ENCODE measurements at regions not wholly inside any gene's neighbourhood (a gene's known extent, or its start where the extent isn't known, plus 50 kb on each side); places are given as distances from the start of the nearest gene placed in this dataset.

DNA sequence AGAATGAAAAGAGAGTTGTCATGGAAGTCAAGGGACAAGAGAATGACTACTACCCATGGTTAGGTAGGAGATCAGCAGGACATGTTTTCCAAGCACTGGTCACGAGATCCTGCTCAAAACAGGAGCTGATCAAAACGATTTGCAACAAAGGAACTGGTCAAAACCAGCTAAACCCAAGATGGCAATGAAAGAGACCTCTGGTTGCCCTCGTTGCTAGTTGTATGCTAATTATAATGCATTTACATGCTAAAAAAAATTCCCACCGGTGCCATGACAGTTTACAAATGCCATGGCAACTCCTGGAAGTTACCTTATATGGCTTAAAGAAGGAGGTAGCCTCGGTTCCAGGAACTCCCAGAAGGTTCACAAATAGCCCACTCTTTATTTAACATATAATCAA lies 95.0 kb upstream of the OTX2 start:
- no peaks in the 10 kb centered on the region for H3K4me1 ChIP-seq (ENCODE audit: insufficient read depth)
- DNase-seq (ENCODE audit: low spot score): no peak
- H3K4me3 ChIP-seq: no peak overlapping the region
- H3K27ac ChIP-seq: no peak overlapping the region
- no peaks in the 10 kb centered on the region for H4K20me1 ChIP-seq (ENCODE audit: insufficient read depth, poor library complexity, severe bottlenecking)
- H3K9me3 ChIP-seq (ENCODE audit: low read depth): no peaks in the 10 kb centered on the region
- no peak overlapping the region for H3K4me2 ChIP-seq
- H3K9me2 ChIP-seq (replicated peaks; ENCODE audit: insufficient read depth): no peaks in the 10 kb centered on the region
- H2AFZ ChIP-seq: no peak overlapping the region
- no peak for TF ChIP-seq EZH2 (IDR thresholded peaks at IDR 0.05; ENCODE audit: borderline replicate concordance)
- peaks cover 10% of the 10 kb centered on the region for H3K27me3 ChIP-seq
- WGBS (ENCODE audit: low lambda C conversion rate, missing lambda C conversion rate): 42% methylated on average over 5 of the region's 5 CpGs
- no peaks in the 10 kb centered on the region for H3K36me3 ChIP-seq (replicated peaks; ENCODE audit: insufficient read depth, low read depth)
- no peaks in the 10 kb centered on the region for H3K79me2 ChIP-seq

DNA sequence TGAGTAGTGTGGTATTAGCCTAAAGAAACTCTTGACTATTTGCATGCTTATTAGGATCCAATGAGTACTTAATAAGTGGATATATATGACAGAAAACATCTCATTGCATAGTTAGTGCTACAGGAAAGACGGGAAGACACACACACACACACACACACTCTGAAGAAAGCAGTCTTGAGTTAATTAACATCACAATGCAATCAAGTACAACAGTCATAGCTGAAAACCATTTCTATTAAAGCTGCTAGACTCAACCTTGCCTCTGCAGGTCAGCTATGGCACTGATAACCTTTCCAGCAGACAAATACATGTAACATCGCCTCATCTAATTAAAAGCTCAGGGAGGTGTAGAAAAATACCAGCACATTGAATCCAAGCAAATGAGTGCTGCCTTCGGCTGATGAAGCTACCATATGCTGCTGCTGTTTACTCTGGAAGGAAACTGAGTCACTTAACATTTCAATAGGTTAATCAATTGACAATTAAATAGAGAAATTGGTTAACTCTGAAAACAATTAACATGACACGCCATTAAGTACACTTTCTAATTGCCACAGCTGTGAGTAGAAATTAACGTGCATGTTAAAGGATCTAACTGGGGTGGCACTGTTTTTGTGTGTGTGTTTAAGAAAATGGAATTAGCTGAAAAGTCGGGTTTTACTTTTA lies 93.2 kb upstream of the OTX2 start:
- no peak overlapping the region for H3K4me2 ChIP-seq
- no peaks in the 10 kb centered on the region for H3K79me2 ChIP-seq
- no peaks in the 10 kb centered on the region for H3K9me3 ChIP-seq (ENCODE audit: low read depth)
- peaks cover 10% of the 10 kb centered on the region for H3K27me3 ChIP-seq
- no peak overlapping the region for H3K4me3 ChIP-seq
- H2AFZ ChIP-seq: no peak overlapping the region
- H3K36me3 ChIP-seq (replicated peaks; ENCODE audit: insufficient read depth, low read depth): no peaks in the 10 kb centered on the region
- TF ChIP-seq EZH2 (IDR thresholded peaks at IDR 0.05; ENCODE audit: borderline replicate concordance) (no peak), EZH2phosphoT487 (IDR thresholded peaks at IDR 0.05; ENCODE audit: low read depth, severe bottlenecking, unreplicated experiment) (no peak)
- TF ChIP-seq, protein P1, sequence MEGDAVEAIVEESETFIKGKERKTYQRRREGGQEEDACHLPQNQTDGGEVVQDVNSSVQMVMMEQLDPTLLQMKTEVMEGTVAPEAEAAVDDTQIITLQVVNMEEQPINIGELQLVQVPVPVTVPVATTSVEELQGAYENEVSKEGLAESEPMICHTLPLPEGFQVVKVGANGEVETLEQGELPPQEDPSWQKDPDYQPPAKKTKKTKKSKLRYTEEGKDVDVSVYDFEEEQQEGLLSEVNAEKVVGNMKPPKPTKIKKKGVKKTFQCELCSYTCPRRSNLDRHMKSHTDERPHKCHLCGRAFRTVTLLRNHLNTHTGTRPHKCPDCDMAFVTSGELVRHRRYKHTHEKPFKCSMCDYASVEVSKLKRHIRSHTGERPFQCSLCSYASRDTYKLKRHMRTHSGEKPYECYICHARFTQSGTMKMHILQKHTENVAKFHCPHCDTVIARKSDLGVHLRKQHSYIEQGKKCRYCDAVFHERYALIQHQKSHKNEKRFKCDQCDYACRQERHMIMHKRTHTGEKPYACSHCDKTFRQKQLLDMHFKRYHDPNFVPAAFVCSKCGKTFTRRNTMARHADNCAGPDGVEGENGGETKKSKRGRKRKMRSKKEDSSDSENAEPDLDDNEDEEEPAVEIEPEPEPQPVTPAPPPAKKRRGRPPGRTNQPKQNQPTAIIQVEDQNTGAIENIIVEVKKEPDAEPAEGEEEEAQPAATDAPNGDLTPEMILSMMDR (IDR thresholded peaks at IDR 0.05; ENCODE audit: poor library complexity): no peak
- no peaks in the 10 kb centered on the region for H3K9me2 ChIP-seq (replicated peaks; ENCODE audit: insufficient read depth)
- no peaks in the 10 kb centered on the region for H4K20me1 ChIP-seq (ENCODE audit: insufficient read depth, poor library complexity, severe bottlenecking)
- no peak for DNase-seq (ENCODE audit: low spot score)
- WGBS (ENCODE audit: low lambda C conversion rate, missing lambda C conversion rate): 51% methylated on average over 6 of the region's 6 CpGs
- no peak overlapping the region for H3K27ac ChIP-seq
- H3K4me1 ChIP-seq (ENCODE audit: insufficient read depth): no peaks in the 10 kb centered on the region

DNA sequence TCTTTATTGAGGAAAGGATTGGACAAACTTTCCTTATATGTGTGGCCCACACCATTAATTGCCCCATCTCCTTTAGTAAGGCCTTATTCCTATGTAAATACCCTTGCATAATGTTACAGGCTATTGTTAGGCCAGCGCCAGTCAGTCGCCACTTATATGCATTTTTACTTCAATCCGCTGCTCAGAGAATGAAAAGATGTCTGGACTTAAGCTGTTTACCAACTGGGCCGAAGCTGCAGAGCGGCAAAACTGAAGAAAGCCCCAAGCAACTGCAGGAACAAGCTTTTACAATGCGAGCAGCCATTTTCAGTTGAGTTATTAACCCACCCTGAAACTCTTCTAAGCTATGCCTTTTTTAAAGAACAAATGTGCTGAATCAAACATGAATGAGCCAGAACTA lies 92.1 kb upstream of the OTX2 start:
- TF ChIP-seq, protein P1 (IDR thresholded peaks at IDR 0.05; ENCODE audit: poor library complexity): no peak
- TF ChIP-seq EZH2phosphoT487 (IDR thresholded peaks at IDR 0.05; ENCODE audit: low read depth, severe bottlenecking, unreplicated experiment) (no peak), EZH2 (IDR thresholded peaks at IDR 0.05; ENCODE audit: borderline replicate concordance) (no peak)
- no peak overlapping the region for H2AFZ ChIP-seq
- peaks cover 10% of the 10 kb centered on the region for H3K27me3 ChIP-seq
- WGBS (ENCODE audit: low lambda C conversion rate, missing lambda C conversion rate): 55% methylated on average over 6 of the region's 6 CpGs
- H3K9me2 ChIP-seq (replicated peaks; ENCODE audit: insufficient read depth): no peaks in the 10 kb centered on the region
- DNase-seq (ENCODE audit: low spot score): no peak
- no peak overlapping the region for H3K4me2 ChIP-seq
- H3K27ac ChIP-seq: no peak overlapping the region
- no peaks in the 10 kb centered on the region for H4K20me1 ChIP-seq (ENCODE audit: insufficient read depth, poor library complexity, severe bottlenecking)
- no peaks in the 10 kb centered on the region for H3K79me2 ChIP-seq
- no peaks in the 10 kb centered on the region for H3K4me1 ChIP-seq (ENCODE audit: insufficient read depth)
- no peaks in the 10 kb centered on the region for H3K9me3 ChIP-seq (ENCODE audit: low read depth)
- H3K4me3 ChIP-seq: no peak overlapping the region
- H3K36me3 ChIP-seq (replicated peaks; ENCODE audit: insufficient read depth, low read depth): no peaks in the 10 kb centered on the region

DNA sequence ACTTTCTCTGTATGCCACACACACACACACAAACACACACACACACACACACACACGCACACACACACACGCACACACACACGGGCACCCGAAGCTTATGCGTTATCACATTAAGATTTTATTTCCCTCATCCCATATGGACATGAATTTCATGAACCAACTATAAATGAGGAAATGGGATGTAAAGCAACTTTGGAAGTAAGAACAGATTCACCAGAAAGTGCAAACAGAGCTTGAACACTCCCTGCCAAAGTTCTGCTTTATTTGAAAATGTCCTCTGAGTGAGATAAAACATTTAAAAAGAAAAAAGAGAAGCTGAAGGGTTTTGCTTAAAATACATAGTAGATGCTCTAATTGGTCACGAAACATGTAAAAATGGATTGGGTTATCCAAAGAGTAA lies 90.4 kb upstream of the OTX2 start:
- no peaks in the 10 kb centered on the region for H3K9me3 ChIP-seq (ENCODE audit: low read depth)
- peaks cover 9% of the 10 kb centered on the region for H3K27me3 ChIP-seq
- H3K79me2 ChIP-seq: no peaks in the 10 kb centered on the region
- H3K4me2 ChIP-seq: no peak overlapping the region
- H3K9me2 ChIP-seq (replicated peaks; ENCODE audit: insufficient read depth): no peaks in the 10 kb centered on the region
- no peaks in the 10 kb centered on the region for H4K20me1 ChIP-seq (ENCODE audit: insufficient read depth, poor library complexity, severe bottlenecking)
- H3K36me3 ChIP-seq (replicated peaks; ENCODE audit: insufficient read depth, low read depth): no peaks in the 10 kb centered on the region
- H2AFZ ChIP-seq: no peak overlapping the region
- no peak for DNase-seq (ENCODE audit: low spot score)
- no peak overlapping the region for H3K4me3 ChIP-seq
- H3K27ac ChIP-seq: no peak overlapping the region
- TF ChIP-seq, protein P1 (IDR thresholded peaks at IDR 0.05; ENCODE audit: poor library complexity): no peak
- TF ChIP-seq EZH2phosphoT487 (IDR thresholded peaks at IDR 0.05; ENCODE audit: low read depth, severe bottlenecking, unreplicated experiment) (no peak), EZH2 (IDR thresholded peaks at IDR 0.05; ENCODE audit: borderline replicate concordance) (no peak)
- no peaks in the 10 kb centered on the region for H3K4me1 ChIP-seq (ENCODE audit: insufficient read depth)
- 66% methylated on average over 6 of the region's 6 CpGs for WGBS (ENCODE audit: low lambda C conversion rate, missing lambda C conversion rate)

Data from hepatocyte (in vitro differentiated cells).